HepG2 (cell line): ENCODE measurements at regions not wholly inside any gene's neighbourhood (a gene's known extent, or its start where the extent isn't known, plus 50 kb on each side); places are given as distances from the start of the nearest gene placed in this dataset.

Experiments used
- ATAC-seq: fragments of 200-7000 bp; cut with Tn5 transposase; 3 replicates; pipeline ENCODE4 v1.9.1; 2020; ENCODE audit warnings: mild to moderate bottlenecking, moderate library complexity
- BruUV-seq: library from RNA; stranded (reverse); fragments of 400-500 nt; replicated peaks from 2 replicates; lab custom pipeline; 2021; lab: Mats Ljungman, UMichigan
- CTCF ChIA-PET: fragments of 300-600 bp; formaldehyde crosslinking; extraction: SDS; loops from one replicate; lab custom pipeline; 2021; ENCODE audit warnings: low total read pairs, inconsistent platforms, low intra/inter-chr PET ratio; lab: Yijun Ruan, JAX
- POLR2A ChIA-PET: fragments of 350-600 bp; sonication (Branson Sonifier 250); formaldehyde crosslinking; loops from one replicate; lab custom pipeline; 2020; ENCODE audit warnings: antibody characterized with exemption, inconsistent platforms; lab: Yijun Ruan, JAX
- DNase-seq: peaks from one replicate; pipeline ENCODE4 v3.0.0-alpha.2; 2015; ENCODE audit warnings: low spot score
- FAIRE-seq: peaks from 3 replicates; lab custom pipeline; 2011; peaks lifted over from hg19 to GRCh38; lab: Jason Lieb, UNC
- H2AFZ ChIP-seq: one replicate; pipeline ENCODE4 v1.6.1; 2011; ENCODE audit warnings: low read length, inconsistent platforms
- H3K27ac ChIP-seq: fragments of 300-600 bp; 3 replicates; pipeline ENCODE4 v1.8.0; 2011; ENCODE audit warnings: mixed run types, mild to moderate bottlenecking, mixed read lengths, low read length, inconsistent platforms; ENCODE audit not compliant: insufficient read depth; ENCODE audit errors: extremely low read length
- H3K27me3 ChIP-seq, 2 experiments: fragments of 200-600 bp in 1 of 2; 2 replicates in 1 of 2; 3 replicates in 1 of 2; pipeline versions ENCODE4 v1.6.0 to v1.8.0; 2011; ENCODE audit warnings: low read length in 2 of 2, mild to moderate bottlenecking in 2 of 2, moderate library complexity in 2 of 2, inconsistent platforms in 1 of 2; ENCODE audit not compliant: insufficient read depth in 2 of 2, control insufficient read depth in 1 of 2
- H3K36me3 ChIP-seq, 2 experiments: fragments of 200-600 bp in 1 of 2; replicated peaks in 1 of 2; 2 replicates in 1 of 2; 3 replicates in 1 of 2; pipeline versions ENCODE4 v1.5.1 to v1.8.0; 2011; ENCODE audit warnings: low read length in 2 of 2, inconsistent platforms in 1 of 2; ENCODE audit not compliant: insufficient read depth in 2 of 2, control insufficient read depth in 1 of 2
- H3K4me1 ChIP-seq: 2 replicates; pipeline ENCODE4 v1.5.1; 2012; ENCODE audit warnings: low read length, inconsistent platforms; ENCODE audit not compliant: insufficient read depth
- H3K4me2 ChIP-seq: 2 replicates; pipeline ENCODE4 v1.6.0; 2011; ENCODE audit warnings: low read depth, low read length, inconsistent platforms
- H3K4me3 ChIP-seq, 3 experiments: fragments of 200-600 bp in 1 of 3; sonication (generic), shearing (Covaris generic) in 1 of 3; replicated peaks in 1 of 3; 2 replicates each; pipeline ENCODE4 v1.5.1; 2011 to 2016; ENCODE audit warnings: low read length in 3 of 3, inconsistent platforms in 2 of 3, low read depth in 2 of 3, mild to moderate bottlenecking in 2 of 3, control low read depth in 1 of 3, mixed read lengths in 1 of 3; ENCODE audit not compliant: insufficient read depth in 1 of 3
- H3K79me2 ChIP-seq: one replicate; pipeline ENCODE4 v1.6.1; 2011; ENCODE audit warnings: low read length, inconsistent platforms; ENCODE audit not compliant: insufficient read depth
- H3K9ac ChIP-seq: 2 replicates; pipeline ENCODE4 v1.6.0; 2011; ENCODE audit warnings: mild to moderate bottlenecking, low read depth, low read length, inconsistent platforms; ENCODE audit not compliant: insufficient read depth
- H3K9me3 ChIP-seq: 2 replicates; pipeline ENCODE4 v1.5.1; 2012; ENCODE audit warnings: mild to moderate bottlenecking, low read length
- H4K20me1 ChIP-seq: 2 replicates; pipeline ENCODE4 v1.6.0; 2011; ENCODE audit warnings: inconsistent platforms, mild to moderate bottlenecking, low read length, moderate library complexity; ENCODE audit not compliant: insufficient read depth
- HCFC1 ChIP-seq: fragments of 150-350 bp; IDR thresholded peaks from 2 replicates; pipeline ENCODE4 v1.6.1; 2014; ENCODE audit warnings: low read depth, low read length
- HNRNPLL ChIP-seq: fragments of 200-400 bp; formaldehyde crosslinking; IDR thresholded peaks from 2 replicates; pipeline ENCODE4 v1.6.1; 2017; ENCODE audit warnings: mild to moderate bottlenecking, low read depth, low read length; ENCODE audit not compliant: poor library complexity, severe bottlenecking
- YY1 ChIP-seq: IDR thresholded peaks from 2 replicates; pipeline ENCODE4 v1.6.1; 2011; ENCODE audit warnings: low read length, low read depth, moderate library complexity, mild to moderate bottlenecking; ENCODE audit not compliant: insufficient read depth, insufficient replicate concordance
- ZBTB38 ChIP-seq: sonication (generic); formaldehyde crosslinking; IDR thresholded peaks from 2 replicates; pipeline ENCODE4 v1.5.1; 2020; ENCODE audit warnings: mild to moderate bottlenecking, missing genetic modification reagents
- ZNF251 ChIP-seq: sonication (generic); formaldehyde crosslinking; IDR thresholded peaks from 2 replicates; pipeline ENCODE4 v1.9.0; 2021; ENCODE audit warnings: mild to moderate bottlenecking, missing genetic modification reagents
- ZNF549 ChIP-seq: sonication (generic); formaldehyde crosslinking; IDR thresholded peaks from 2 replicates; pipeline ENCODE4 v1.5.0; 2020; ENCODE audit warnings: missing genetic modification reagents
- ZSCAN5A ChIP-seq: sonication (generic); formaldehyde crosslinking; IDR thresholded peaks from 2 replicates; pipeline ENCODE4 v1.8.0; 2022; ENCODE audit warnings: mild to moderate bottlenecking, missing genetic modification reagents, borderline replicate concordance
- WGBS: methylation state at CpG from one replicate; pipeline ENCODE4 v1.1.6; 2017; ENCODE audit warnings: low lambda C conversion rate; 5-methylcytosine and 5-hydroxymethylcytosine counted together
- in situ Hi-C: cut with HindIII; loops from 2 replicates; pipeline ENCODE4 v1.10.0; 2017; ENCODE audit warnings: low pct_unique_long_range_greater_than_20kb; ENCODE audit not compliant: extremely low pct_ligation_motif_present
- intact Hi-C: fragments of 100-400 bp; cut with micrococcal nuclease; formaldehyde crosslinking; loops from one replicate; pipeline ENCODE4 v1.10.0; 2022; ENCODE audit not compliant: unreplicated experiment
- TF ChIP-seq, protein P1 (sequence below): IDR thresholded peaks from 2 replicates; pipeline ENCODE4 v1.6.1; 2016
- TF ChIP-seq, protein P2 (sequence below): sonication (generic); formaldehyde crosslinking; IDR thresholded peaks from 2 replicates; pipeline ENCODE4 v1.4.0; 2020; ENCODE audit warnings: mild to moderate bottlenecking, missing genetic modification reagents, borderline replicate concordance
- TF ChIP-seq, protein P3 (sequence below): IDR thresholded peaks from 2 replicates; pipeline ENCODE4 v1.6.1; 2012; ENCODE audit warnings: low read length, improper control_type of control experiment

- TF ChIP-seq YY1 (no peak), ZBTB38 (CRISPR knock-in tag) (no peak), ZNF549 (no peak), HCFC1 (no peak)
These were observed 104.3 kb upstream of the TMC3 start (continued) for GRCh38 chr15:81478354-81478753.

- in situ Hi-C loops (no loop called here), intact Hi-C loops (no loop called here)
- Histone ChIP-seq H3K4me3 (no peak overlapping the region), H2AFZ (no peak overlapping the region), H3K79me2 (no peaks in the 10 kb centered on the region), H4K20me1 (no peaks in the 10 kb centered on the region), H3K27me3 (no peaks in the 10 kb centered on the region), H3K9me3 (no peaks in the 10 kb centered on the region), H3K9ac (no peak overlapping the region), H3K36me3 (no peaks in the 10 kb centered on the region), H3K4me2 (no peak overlapping the region), H3K27ac (no peak overlapping the region), H3K4me1 (no peaks in the 10 kb centered on the region)
- CTCF ChIA-PET = no interaction called here
- 0% methylated on average over 1 of the region's 1 CpG for WGBS
- FAIRE-seq (no peak), DNase-seq (no peak), ATAC-seq (no peak)
- POLR2A ChIA-PET = no interaction called here
- TF ChIP-seq ZNF251 (CRISPR knock-in tag) = no peak
- no peak for TF ChIP-seq ZSCAN5A (CRISPR knock-in tag)
- TF ChIP-seq, protein P1, sequence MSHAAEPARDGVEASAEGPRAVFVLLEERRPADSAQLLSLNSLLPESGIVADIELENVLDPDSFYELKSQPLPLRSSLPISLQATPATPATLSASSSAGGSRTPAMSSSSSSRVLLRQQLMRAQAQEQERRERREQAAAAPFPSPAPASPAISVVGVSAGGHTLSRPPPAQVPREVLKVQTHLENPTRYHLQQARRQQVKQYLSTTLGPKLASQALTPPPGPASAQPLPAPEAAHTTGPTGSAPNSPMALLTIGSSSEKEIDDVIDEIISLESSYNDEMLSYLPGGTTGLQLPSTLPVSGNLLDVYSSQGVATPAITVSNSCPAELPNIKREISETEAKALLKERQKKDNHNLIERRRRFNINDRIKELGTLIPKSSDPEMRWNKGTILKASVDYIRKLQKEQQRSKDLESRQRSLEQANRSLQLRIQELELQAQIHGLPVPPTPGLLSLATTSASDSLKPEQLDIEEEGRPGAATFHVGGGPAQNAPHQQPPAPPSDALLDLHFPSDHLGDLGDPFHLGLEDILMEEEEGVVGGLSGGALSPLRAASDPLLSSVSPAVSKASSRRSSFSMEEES (CRISPR knock-in tag) = no peak
- TF ChIP-seq, protein P2, sequence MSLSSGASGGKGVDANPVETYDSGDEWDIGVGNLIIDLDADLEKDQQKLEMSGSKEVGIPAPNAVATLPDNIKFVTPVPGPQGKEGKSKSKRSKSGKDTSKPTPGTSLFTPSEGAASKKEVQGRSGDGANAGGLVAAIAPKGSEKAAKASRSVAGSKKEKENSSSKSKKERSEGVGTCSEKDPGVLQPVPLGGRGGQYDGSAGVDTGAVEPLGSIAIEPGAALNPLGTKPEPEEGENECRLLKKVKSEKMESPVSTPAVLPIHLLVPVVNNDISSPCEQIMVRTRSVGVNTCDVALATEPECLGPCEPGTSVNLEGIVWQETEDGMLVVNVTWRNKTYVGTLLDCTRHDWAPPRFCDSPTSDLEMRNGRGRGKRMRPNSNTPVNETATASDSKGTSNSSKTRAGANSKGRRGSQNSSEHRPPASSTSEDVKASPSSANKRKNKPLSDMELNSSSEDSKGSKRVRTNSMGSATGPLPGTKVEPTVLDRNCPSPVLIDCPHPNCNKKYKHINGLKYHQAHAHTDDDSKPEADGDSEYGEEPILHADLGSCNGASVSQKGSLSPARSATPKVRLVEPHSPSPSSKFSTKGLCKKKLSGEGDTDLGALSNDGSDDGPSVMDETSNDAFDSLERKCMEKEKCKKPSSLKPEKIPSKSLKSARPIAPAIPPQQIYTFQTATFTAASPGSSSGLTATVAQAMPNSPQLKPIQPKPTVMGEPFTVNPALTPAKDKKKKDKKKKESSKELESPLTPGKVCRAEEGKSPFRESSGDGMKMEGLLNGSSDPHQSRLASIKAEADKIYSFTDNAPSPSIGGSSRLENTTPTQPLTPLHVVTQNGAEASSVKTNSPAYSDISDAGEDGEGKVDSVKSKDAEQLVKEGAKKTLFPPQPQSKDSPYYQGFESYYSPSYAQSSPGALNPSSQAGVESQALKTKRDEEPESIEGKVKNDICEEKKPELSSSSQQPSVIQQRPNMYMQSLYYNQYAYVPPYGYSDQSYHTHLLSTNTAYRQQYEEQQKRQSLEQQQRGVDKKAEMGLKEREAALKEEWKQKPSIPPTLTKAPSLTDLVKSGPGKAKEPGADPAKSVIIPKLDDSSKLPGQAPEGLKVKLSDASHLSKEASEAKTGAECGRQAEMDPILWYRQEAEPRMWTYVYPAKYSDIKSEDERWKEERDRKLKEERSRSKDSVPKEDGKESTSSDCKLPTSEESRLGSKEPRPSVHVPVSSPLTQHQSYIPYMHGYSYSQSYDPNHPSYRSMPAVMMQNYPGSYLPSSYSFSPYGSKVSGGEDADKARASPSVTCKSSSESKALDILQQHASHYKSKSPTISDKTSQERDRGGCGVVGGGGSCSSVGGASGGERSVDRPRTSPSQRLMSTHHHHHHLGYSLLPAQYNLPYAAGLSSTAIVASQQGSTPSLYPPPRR (CRISPR knock-in tag) = no peak
- TF ChIP-seq HNRNPLL = no peak
- TF ChIP-seq, protein P3, sequence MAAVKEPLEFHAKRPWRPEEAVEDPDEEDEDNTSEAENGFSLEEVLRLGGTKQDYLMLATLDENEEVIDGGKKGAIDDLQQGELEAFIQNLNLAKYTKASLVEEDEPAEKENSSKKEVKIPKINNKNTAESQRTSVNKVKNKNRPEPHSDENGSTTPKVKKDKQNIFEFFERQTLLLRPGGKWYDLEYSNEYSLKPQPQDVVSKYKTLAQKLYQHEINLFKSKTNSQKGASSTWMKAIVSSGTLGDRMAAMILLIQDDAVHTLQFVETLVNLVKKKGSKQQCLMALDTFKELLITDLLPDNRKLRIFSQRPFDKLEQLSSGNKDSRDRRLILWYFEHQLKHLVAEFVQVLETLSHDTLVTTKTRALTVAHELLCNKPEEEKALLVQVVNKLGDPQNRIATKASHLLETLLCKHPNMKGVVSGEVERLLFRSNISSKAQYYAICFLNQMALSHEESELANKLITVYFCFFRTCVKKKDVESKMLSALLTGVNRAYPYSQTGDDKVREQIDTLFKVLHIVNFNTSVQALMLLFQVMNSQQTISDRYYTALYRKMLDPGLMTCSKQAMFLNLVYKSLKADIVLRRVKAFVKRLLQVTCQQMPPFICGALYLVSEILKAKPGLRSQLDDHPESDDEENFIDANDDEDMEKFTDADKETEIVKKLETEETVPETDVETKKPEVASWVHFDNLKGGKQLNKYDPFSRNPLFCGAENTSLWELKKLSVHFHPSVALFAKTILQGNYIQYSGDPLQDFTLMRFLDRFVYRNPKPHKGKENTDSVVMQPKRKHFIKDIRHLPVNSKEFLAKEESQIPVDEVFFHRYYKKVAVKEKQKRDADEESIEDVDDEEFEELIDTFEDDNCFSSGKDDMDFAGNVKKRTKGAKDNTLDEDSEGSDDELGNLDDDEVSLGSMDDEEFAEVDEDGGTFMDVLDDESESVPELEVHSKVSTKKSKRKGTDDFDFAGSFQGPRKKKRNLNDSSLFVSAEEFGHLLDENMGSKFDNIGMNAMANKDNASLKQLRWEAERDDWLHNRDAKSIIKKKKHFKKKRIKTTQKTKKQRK = no peak
- BruUV-seq = no TSS peak
These were observed 101.9 kb upstream of the TMC3 start for GRCh38 chr15:81475926-81476325.
